RWPE1 (cell line): ENCODE measurements at regions not wholly inside any gene's neighbourhood (a gene's known extent, or its start where the extent isn't known, plus 50 kb on each side); places are given as distances from the start of the nearest gene placed in this dataset.

Source experiments
- CTCF ChIA-PET: fragments of 350-600 bp; sonication (Branson Sonifier 250); formaldehyde crosslinking; extraction: SDS; loops from one replicate; lab custom pipeline; 2021; lab: Yijun Ruan, JAX
- POLR2A ChIA-PET: fragments of 400-600 bp; formaldehyde crosslinking; extraction: SDS; loops from one replicate; lab custom pipeline; 2020; ENCODE audit warnings: antibody characterized with exemption; ENCODE audit not compliant: low non-redundant PET; lab: Yijun Ruan, JAX
- DNase-seq: peaks from one replicate; pipeline ENCODE4 v3.0.0; 2012; ENCODE audit warnings: low spot score
- H3K27ac ChIP-seq: fragments of 450-650 bp; 2 replicates; pipeline ENCODE4 v1.5.1; 2017
- CTCF ChIP-seq: fragments of 450-650 bp; conservative IDR thresholded peaks from 2 replicates; pipeline ENCODE4 v1.5.1; 2017; ENCODE audit warnings: low read depth, mild to moderate bottlenecking

- H3K27ac ChIP-seq: no peak overlapping the region
- CTCF ChIA-PET: interaction anchor here (0.7 kb wide), 1 partner anchor 899 kb away, joined by 3 read pairs; no protein-coding TSS in a partner anchor
- peak; percentile 36 for DNase-seq
- TF ChIP-seq CTCF: no peak
- POLR2A ChIA-PET: no interaction called here
These were observed 270.9 kb upstream of the CCDC54 start for GRCh38 chr3:107106316-107106715.

- ChIA-PET POLR2A (no interaction called here), CTCF (interaction anchor here (0.7 to 1.7 kb wide), 2 partner anchors 42 to 899 kb away, joined by 3 read pairs; no protein-coding TSS in a partner anchor)
- DNase-seq: no peak
- no peak overlapping the region for H3K27ac ChIP-seq
- no peak for TF ChIP-seq CTCF
These were observed 270.3 kb upstream of the CCDC54 start for GRCh38 chr3:107106907-107107306.

- CTCF ChIA-PET: no interaction called here
- no peak overlapping the region for H3K27ac ChIP-seq
- TF ChIP-seq CTCF: no peak
- POLR2A ChIA-PET: no interaction called here
- DNase-seq: no peak
These were observed 266.5 kb upstream of the CCDC54 start for GRCh38 chr3:107110596-107111305.

- POLR2A ChIA-PET: no interaction called here
- DNase-seq: no peak
- H3K27ac ChIP-seq: no peak overlapping the region
- no peak for TF ChIP-seq CTCF
- CTCF ChIA-PET: no interaction called here
These were observed 265.4 kb upstream of the CCDC54 start for GRCh38 chr3:107111872-107112271.

GRCh38 chr3:107112356-107112755 lies 264.9 kb upstream of the CCDC54 start:
- no peak overlapping the region for H3K27ac ChIP-seq
- no peak for TF ChIP-seq CTCF
- ChIA-PET CTCF (interaction anchor here (0.6 kb wide), 1 partner anchor 1585 kb away, joined by 3 read pairs; no protein-coding TSS in a partner anchor), POLR2A (no interaction called here)
- DNase-seq: no peak

- DNase-seq: no peak
- ChIA-PET CTCF (interaction anchor here (0.6 kb wide), 1 partner anchor 1356 kb away, joined by 5 read pairs; no protein-coding TSS in a partner anchor), POLR2A (no interaction called here)
- TF ChIP-seq CTCF: no peak
- no peak overlapping the region for H3K27ac ChIP-seq
These were observed 261.0 kb upstream of the CCDC54 start for GRCh38 chr3:107116251-107116650.
